OCI-LY1 (cell line): ENCODE measurements at regions not wholly inside any gene's neighbourhood (a gene's known extent, or its start where the extent isn't known, plus 50 kb on each side); places are given as distances from the start of the nearest gene placed in this dataset.

Experiments used
- H2AFZ ChIP-seq: fragments of 200-600 bp; sonication (generic), shearing (Covaris generic); 2 replicates; pipeline ENCODE4 v1.6.0; 2014; ENCODE audit warnings: antibody characterized with exemption, mild to moderate bottlenecking, low read length
- H3F3A ChIP-seq: fragments of 200-600 bp; sonication (generic), shearing (Covaris generic); 2 replicates; pipeline ENCODE4 v1.6.0; 2014; ENCODE audit warnings: mild to moderate bottlenecking, antibody characterized with exemption, low read length, moderate library complexity; ENCODE audit not compliant: insufficient read depth
- H3K27ac ChIP-seq: fragments of 200-600 bp; sonication (generic); 2 replicates; pipeline ENCODE4 v1.5.1; 2014; ENCODE audit warnings: low read length, mixed run types, mild to moderate bottlenecking, low read depth; ENCODE audit not compliant: poor library complexity, severe bottlenecking
- H3K27me3 ChIP-seq: fragments of 200-600 bp; sonication (generic); 2 replicates; pipeline ENCODE4 v1.6.0; 2014; ENCODE audit warnings: antibody characterized with exemption, mild to moderate bottlenecking, low read length, moderate library complexity; ENCODE audit not compliant: insufficient read depth
- H3K36me3 ChIP-seq: fragments of 200-600 bp; sonication (generic); 2 replicates; pipeline ENCODE4 v1.6.1; 2014; ENCODE audit warnings: mild to moderate bottlenecking, antibody characterized with exemption, low read length, moderate library complexity, mixed read lengths; ENCODE audit not compliant: insufficient read depth
- H3K4me1 ChIP-seq: fragments of 200-600 bp; sonication (generic); 2 replicates; pipeline ENCODE4 v1.5.1; 2014; ENCODE audit warnings: mild to moderate bottlenecking, low read length, moderate library complexity; ENCODE audit not compliant: insufficient read depth, severe bottlenecking
- H3K4me2 ChIP-seq: fragments of 200-600 bp; sonication (generic), shearing (Covaris generic); 2 replicates; pipeline ENCODE4 v1.6.1; 2014; ENCODE audit warnings: low read length
- H3K4me3 ChIP-seq: fragments of 200-600 bp; sonication (generic); 2 replicates; pipeline ENCODE4 v1.5.1; 2014; ENCODE audit warnings: low read length, low read depth, mild to moderate bottlenecking, mixed read lengths; ENCODE audit not compliant: poor library complexity, severe bottlenecking
- H3K79me2 ChIP-seq: fragments of 200-600 bp; shearing (Covaris generic); 2 replicates; pipeline ENCODE4 v1.6.1; 2016; ENCODE audit warnings: mixed run types, low read length, mixed read lengths; ENCODE audit not compliant: insufficient read depth
- H3K9ac ChIP-seq: fragments of 200-600 bp; sonication (generic), shearing (Covaris generic); 2 replicates; pipeline ENCODE4 v1.6.1; 2014; ENCODE audit warnings: mild to moderate bottlenecking, low read length, mixed read lengths
- H3K9me2 ChIP-seq: fragments of 200-600 bp; sonication (generic), shearing (Covaris generic); 2 replicates; pipeline ENCODE4 v1.6.1; 2014; ENCODE audit warnings: low read depth, mild to moderate bottlenecking, low read length, mixed read lengths
- H3K9me3 ChIP-seq: fragments of 200-600 bp; shearing (Covaris generic); 2 replicates; pipeline ENCODE4 v1.6.1; 2014; ENCODE audit warnings: low read length, mixed read lengths
- H4K20me1 ChIP-seq: fragments of 200-600 bp; sonication (generic), shearing (Covaris generic); 2 replicates; pipeline ENCODE4 v1.6.0; 2016; ENCODE audit warnings: mild to moderate bottlenecking, low read length; ENCODE audit not compliant: insufficient read depth
- EZH2 ChIP-seq: fragments of 200-600 bp; sonication (generic), shearing (Covaris generic); IDR thresholded peaks from 2 replicates; pipeline ENCODE4 v1.8.0; 2017; ENCODE audit warnings: borderline replicate concordance, mixed run types, mild to moderate bottlenecking, antibody characterized with exemption, low read length, moderate library complexity, mixed read lengths
- TF ChIP-seq, protein P1 (sequence below): fragments of 200-600 bp; sonication (generic), shearing (Covaris generic); IDR thresholded peaks from 2 replicates; pipeline ENCODE4 v1.5.1; 2017; ENCODE audit warnings: mild to moderate bottlenecking, antibody characterized with exemption, low read length, moderate library complexity, mixed read lengths

- Histone ChIP-seq H3K27ac (no peak overlapping the region), H3F3A (no peaks in the 10 kb centered on the region), H3K27me3 (no peaks in the 10 kb centered on the region), H3K4me2 (no peak overlapping the region), H2AFZ (no peak overlapping the region), H3K4me1 (no peaks in the 10 kb centered on the region), H4K20me1 (no peaks in the 10 kb centered on the region), H3K9me3 (no peaks in the 10 kb centered on the region), H3K4me3 (no peak overlapping the region), H3K9ac (no peak overlapping the region), H3K36me3 (no peaks in the 10 kb centered on the region), H3K9me2 (no peaks in the 10 kb centered on the region), H3K79me2 (no peaks in the 10 kb centered on the region)
- TF ChIP-seq, protein P1, sequence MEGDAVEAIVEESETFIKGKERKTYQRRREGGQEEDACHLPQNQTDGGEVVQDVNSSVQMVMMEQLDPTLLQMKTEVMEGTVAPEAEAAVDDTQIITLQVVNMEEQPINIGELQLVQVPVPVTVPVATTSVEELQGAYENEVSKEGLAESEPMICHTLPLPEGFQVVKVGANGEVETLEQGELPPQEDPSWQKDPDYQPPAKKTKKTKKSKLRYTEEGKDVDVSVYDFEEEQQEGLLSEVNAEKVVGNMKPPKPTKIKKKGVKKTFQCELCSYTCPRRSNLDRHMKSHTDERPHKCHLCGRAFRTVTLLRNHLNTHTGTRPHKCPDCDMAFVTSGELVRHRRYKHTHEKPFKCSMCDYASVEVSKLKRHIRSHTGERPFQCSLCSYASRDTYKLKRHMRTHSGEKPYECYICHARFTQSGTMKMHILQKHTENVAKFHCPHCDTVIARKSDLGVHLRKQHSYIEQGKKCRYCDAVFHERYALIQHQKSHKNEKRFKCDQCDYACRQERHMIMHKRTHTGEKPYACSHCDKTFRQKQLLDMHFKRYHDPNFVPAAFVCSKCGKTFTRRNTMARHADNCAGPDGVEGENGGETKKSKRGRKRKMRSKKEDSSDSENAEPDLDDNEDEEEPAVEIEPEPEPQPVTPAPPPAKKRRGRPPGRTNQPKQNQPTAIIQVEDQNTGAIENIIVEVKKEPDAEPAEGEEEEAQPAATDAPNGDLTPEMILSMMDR = no peak
- TF ChIP-seq EZH2 = no peak
These were observed 509.3 kb downstream of the QKI start for GRCh38 chr6:163923658-163924411.

- H3K9me2 ChIP-seq = no peaks in the 10 kb centered on the region
- H3K9ac ChIP-seq = no peak overlapping the region
- H3F3A ChIP-seq = no peaks in the 10 kb centered on the region
- H3K4me2 ChIP-seq = no peak overlapping the region
- H3K27me3 ChIP-seq = no peaks in the 10 kb centered on the region
- no peaks in the 10 kb centered on the region for H3K79me2 ChIP-seq
- TF ChIP-seq EZH2 = no peak
- TF ChIP-seq, protein P1 = no peak; the same call in 1 of the 2 replicates
- no peaks in the 10 kb centered on the region for H3K9me3 ChIP-seq
- H4K20me1 ChIP-seq = no peaks in the 10 kb centered on the region
- H3K4me3 ChIP-seq = no peak overlapping the region
- H3K36me3 ChIP-seq = no peaks in the 10 kb centered on the region
- no peaks in the 10 kb centered on the region for H3K4me1 ChIP-seq
- no peak overlapping the region for H3K27ac ChIP-seq
- no peak overlapping the region for H2AFZ ChIP-seq
These were observed 508.0 kb downstream of the QKI start for GRCh38 chr6:163922562-163922961.

- no peaks in the 10 kb centered on the region for H3K36me3 ChIP-seq
- H3K4me1 ChIP-seq = no peaks in the 10 kb centered on the region
- no peaks in the 10 kb centered on the region for H3K27me3 ChIP-seq
- H3K9me3 ChIP-seq = no peaks in the 10 kb centered on the region
- TF ChIP-seq, protein P1 = no peak
- no peak for TF ChIP-seq EZH2
- H3K4me2 ChIP-seq = no peak overlapping the region
- no peak overlapping the region for H2AFZ ChIP-seq
- H3K4me3 ChIP-seq = no peak overlapping the region
- H3K9me2 ChIP-seq = no peaks in the 10 kb centered on the region
- H3K27ac ChIP-seq = no peak overlapping the region
- H4K20me1 ChIP-seq = no peaks in the 10 kb centered on the region
- no peaks in the 10 kb centered on the region for H3F3A ChIP-seq
- H3K79me2 ChIP-seq = no peaks in the 10 kb centered on the region
- no peak overlapping the region for H3K9ac ChIP-seq
These were observed 505.1 kb downstream of the QKI start for GRCh38 chr6:163919652-163920051.
